Liver (tissue), 7 donors: ENCODE measurements at regions not wholly inside any gene's neighbourhood (a gene's known extent, or its start where the extent isn't known, plus 50 kb on each side); places are given as distances from the start of the nearest gene placed in this dataset.

ENCODE experiments used
- DNase-seq: peaks from one replicate; pipeline ENCODE4 v3.0.0-alpha.2; 2017; ENCODE audit warnings: low spot score
- H3K27ac ChIP-seq, 2 donors: one replicate each; pipeline ENCODE4 v1.7.0; 2013; ENCODE audit warnings: inconsistent platforms in 2 of 2, low read length in 2 of 2, control low read depth in 1 of 2, low read depth in 1 of 2, mild to moderate bottlenecking in 1 of 2
- H3K27me3 ChIP-seq, 4 donors: one replicate each; pipeline versions ENCODE4 v1.6.1 to v1.7.0; 2013; ENCODE audit warnings: low read length in 3 of 4, inconsistent platforms in 1 of 4, mild to moderate bottlenecking in 1 of 4, moderate library complexity in 1 of 4; ENCODE audit not compliant: control insufficient read depth in 4 of 4, insufficient read depth in 4 of 4
- H3K36me3 ChIP-seq, 4 donors: one replicate each; pipeline versions ENCODE4 v1.6.1 to v1.7.0; 2013; ENCODE audit warnings: low read length in 3 of 4, mild to moderate bottlenecking in 3 of 4, low read depth in 1 of 4, moderate library complexity in 1 of 4; ENCODE audit not compliant: control insufficient read depth in 4 of 4, insufficient read depth in 3 of 4
- H3K4me1 ChIP-seq, 4 donors: one replicate each; pipeline versions ENCODE4 v1.6.1 to v1.7.0; 2013; ENCODE audit warnings: low read length in 3 of 4, mild to moderate bottlenecking in 3 of 4, moderate library complexity in 1 of 4; ENCODE audit not compliant: control insufficient read depth in 4 of 4, insufficient read depth in 4 of 4
- H3K4me3 ChIP-seq, 3 donors: one replicate each; pipeline versions ENCODE4 v1.6.1 to v1.7.0; 2013; ENCODE audit warnings: low read length in 3 of 3, control low read depth in 1 of 3, low read depth in 1 of 3, mild to moderate bottlenecking in 1 of 3
- H3K9ac ChIP-seq, 2 donors: one replicate each; pipeline ENCODE4 v1.7.0; 2013; ENCODE audit warnings: low read length in 2 of 2, mild to moderate bottlenecking in 2 of 2, moderate library complexity in 2 of 2, control low read depth in 1 of 2, low read depth in 1 of 2
- H3K9me3 ChIP-seq, 4 donors: one replicate each; pipeline versions ENCODE4 v1.6.1 to v1.7.0; 2013; ENCODE audit warnings: low read length in 3 of 4; ENCODE audit not compliant: control insufficient read depth in 4 of 4
- EGR1 ChIP-seq, 2 donors: IDR thresholded peaks; 2 replicates each; pipeline ENCODE4 v1.6.1; 2016 to 2018; ENCODE audit warnings: antibody characterized with exemption in 2 of 2, low read depth in 2 of 2
- FOXA1 ChIP-seq: IDR thresholded peaks from 2 replicates; pipeline ENCODE4 v1.6.1; 2016; ENCODE audit warnings: antibody characterized with exemption
- FOXA2 ChIP-seq: IDR thresholded peaks from 2 replicates; pipeline ENCODE4 v1.6.1; 2016; ENCODE audit warnings: antibody characterized with exemption
- GABPA ChIP-seq, 2 donors: IDR thresholded peaks in 1 of 2; conservative IDR thresholded peaks in 1 of 2; 2 replicates each; pipeline ENCODE4 v1.6.1; 2016; ENCODE audit warnings: antibody characterized with exemption in 2 of 2, mild to moderate bottlenecking in 1 of 2, moderate library complexity in 1 of 2
- HNF4G ChIP-seq: IDR thresholded peaks from 2 replicates; pipeline ENCODE4 v1.6.1; 2016; ENCODE audit warnings: antibody characterized with exemption
- RAD21 ChIP-seq, 2 donors: IDR thresholded peaks; 2 replicates each; pipeline ENCODE4 v1.6.1; 2016; ENCODE audit warnings: antibody characterized with exemption in 2 of 2, mild to moderate bottlenecking in 2 of 2
- RXRA ChIP-seq, 2 donors: IDR thresholded peaks; 2 replicates each; pipeline ENCODE4 v1.6.1; 2017 to 2018; ENCODE audit warnings: antibody characterized with exemption in 2 of 2, mild to moderate bottlenecking in 1 of 2
- TAF1 ChIP-seq: conservative IDR thresholded peaks from 2 replicates; pipeline ENCODE4 v1.6.1; 2016; ENCODE audit warnings: antibody characterized with exemption, mild to moderate bottlenecking
- YY1 ChIP-seq: IDR thresholded peaks from 2 replicates; pipeline ENCODE4 v1.6.1; 2016; ENCODE audit warnings: antibody characterized with exemption, mild to moderate bottlenecking
- WGBS: extraction: QIAGEN DNeasy Blood & Tissue Kit; methylation state at CpG from one replicate; pipeline ENCODE4 v1.1.7; 2013; 5-methylcytosine and 5-hydroxymethylcytosine counted together
- TF ChIP-seq, protein P1 (sequence below): IDR thresholded peaks from 2 replicates; pipeline ENCODE4 v1.6.1; 2016; ENCODE audit warnings: antibody characterized with exemption
- TF ChIP-seq, protein P2 (sequence below): IDR thresholded peaks from 2 replicates; pipeline ENCODE4 v1.6.1; 2016; ENCODE audit warnings: antibody characterized with exemption
- TF ChIP-seq, protein P3 (sequence below): IDR thresholded peaks from 2 replicates; pipeline ENCODE4 v1.6.1; 2016; ENCODE audit warnings: antibody characterized with exemption
- TF ChIP-seq, protein P4 (sequence below): IDR thresholded peaks from 2 replicates; pipeline ENCODE4 v1.6.1; 2016; ENCODE audit warnings: antibody characterized with exemption, mild to moderate bottlenecking
- donor health status: healthy.
- donor health status: healthy.
- donor health status: healthy.
- donor health status: healthy.

DNA sequence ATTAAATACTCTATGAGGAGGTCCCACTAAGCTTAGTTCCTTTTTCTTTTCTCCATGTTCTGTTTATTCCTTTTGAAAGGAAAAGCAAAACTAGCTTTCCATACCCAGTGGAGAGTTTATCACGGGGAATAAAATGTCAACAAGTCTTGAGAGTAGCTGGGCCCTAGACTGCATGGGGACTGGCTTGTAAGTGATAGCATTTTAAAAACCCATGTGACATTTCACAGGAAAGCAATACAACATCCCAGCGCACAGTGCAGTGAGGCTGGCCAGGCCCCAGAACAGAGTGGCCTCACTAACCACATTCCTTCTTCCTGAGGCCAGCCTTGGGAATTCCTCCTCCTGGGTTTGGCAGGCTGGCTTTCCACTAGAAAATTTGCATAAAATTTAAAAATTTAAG, 149.8 kb downstream of the DLEU7 start (continued):
- TF ChIP-seq, protein P1, sequence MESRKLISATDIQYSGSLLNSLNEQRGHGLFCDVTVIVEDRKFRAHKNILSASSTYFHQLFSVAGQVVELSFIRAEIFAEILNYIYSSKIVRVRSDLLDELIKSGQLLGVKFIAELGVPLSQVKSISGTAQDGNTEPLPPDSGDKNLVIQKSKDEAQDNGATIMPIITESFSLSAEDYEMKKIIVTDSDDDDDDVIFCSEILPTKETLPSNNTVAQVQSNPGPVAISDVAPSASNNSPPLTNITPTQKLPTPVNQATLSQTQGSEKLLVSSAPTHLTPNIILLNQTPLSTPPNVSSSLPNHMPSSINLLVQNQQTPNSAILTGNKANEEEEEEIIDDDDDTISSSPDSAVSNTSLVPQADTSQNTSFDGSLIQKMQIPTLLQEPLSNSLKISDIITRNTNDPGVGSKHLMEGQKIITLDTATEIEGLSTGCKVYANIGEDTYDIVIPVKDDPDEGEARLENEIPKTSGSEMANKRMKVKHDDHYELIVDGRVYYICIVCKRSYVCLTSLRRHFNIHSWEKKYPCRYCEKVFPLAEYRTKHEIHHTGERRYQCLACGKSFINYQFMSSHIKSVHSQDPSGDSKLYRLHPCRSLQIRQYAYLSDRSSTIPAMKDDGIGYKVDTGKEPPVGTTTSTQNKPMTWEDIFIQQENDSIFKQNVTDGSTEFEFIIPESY: no peak
- TF ChIP-seq EGR1 (IDR thresholded peaks at IDR 0.05; ENCODE audit: low read depth in 2 of 2) (no peak), GABPA (IDR thresholded peaks at IDR 0.05 in 1 of 2, conservative IDR thresholded peaks at IDR 0.05 in 1 of 2) (no peak), FOXA1 (no peak), RAD21 (IDR thresholded peaks at IDR 0.05) (no peak), YY1 (no peak), HNF4G (no peak), TAF1 (no peak), RXRA (IDR thresholded peaks at IDR 0.05) (no peak)
- TF ChIP-seq, protein P2, sequence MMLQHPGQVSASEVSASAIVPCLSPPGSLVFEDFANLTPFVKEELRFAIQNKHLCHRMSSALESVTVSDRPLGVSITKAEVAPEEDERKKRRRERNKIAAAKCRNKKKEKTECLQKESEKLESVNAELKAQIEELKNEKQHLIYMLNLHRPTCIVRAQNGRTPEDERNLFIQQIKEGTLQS: no peak
- TF ChIP-seq, protein P3, sequence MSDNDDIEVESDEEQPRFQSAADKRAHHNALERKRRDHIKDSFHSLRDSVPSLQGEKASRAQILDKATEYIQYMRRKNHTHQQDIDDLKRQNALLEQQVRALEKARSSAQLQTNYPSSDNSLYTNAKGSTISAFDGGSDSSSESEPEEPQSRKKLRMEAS: no peak

DNA sequence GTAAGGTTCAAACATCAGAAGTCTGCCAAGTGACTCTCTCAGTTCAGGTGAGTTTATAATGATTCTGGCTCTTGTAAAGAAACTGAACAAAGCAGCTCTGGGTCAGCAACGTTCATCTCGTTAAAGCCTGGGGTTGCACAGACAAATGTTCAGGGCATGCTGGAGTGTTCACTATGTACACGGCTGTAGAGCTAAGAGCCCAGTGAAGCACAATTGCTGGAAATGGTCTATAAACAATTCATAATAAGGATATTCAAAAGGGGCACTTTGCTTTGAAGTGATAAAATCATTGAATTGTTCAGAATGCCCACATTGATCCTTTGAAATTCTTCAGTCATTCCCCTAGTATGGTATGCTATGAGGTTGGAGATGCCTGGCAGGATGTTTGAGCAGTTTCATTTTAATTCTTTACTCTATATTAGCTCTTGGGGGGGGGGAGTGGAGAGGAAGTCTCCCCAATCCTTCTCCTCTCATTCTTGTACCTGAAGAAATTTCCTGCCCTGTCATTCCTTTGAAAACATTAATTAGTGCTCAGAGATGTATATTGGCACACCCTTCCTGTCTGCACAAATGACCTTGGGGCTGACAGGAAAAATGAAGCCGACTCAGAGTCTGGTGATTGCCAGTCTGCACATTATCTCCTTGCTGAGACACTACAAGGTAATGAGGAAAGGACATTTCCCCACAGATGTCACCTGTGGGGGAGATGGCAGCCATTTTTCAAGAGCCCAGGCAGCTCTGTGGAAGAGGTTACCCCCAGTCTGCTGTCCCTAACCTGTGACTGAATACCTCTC, 145.5 kb downstream of the DLEU7 start:
- Histone ChIP-seq H3K4me3 (no peak overlapping the region), H3K9me3 (no peaks in the 10 kb centered on the region), H3K27me3 (no peaks in the 10 kb centered on the region), H3K9ac (no peak overlapping the region), H3K36me3 (no peaks in the 10 kb centered on the region), H3K4me1 (no peaks in the 10 kb centered on the region), H3K27ac (no peak overlapping the region)
- no peak for TF ChIP-seq FOXA2
- TF ChIP-seq, protein P4, sequence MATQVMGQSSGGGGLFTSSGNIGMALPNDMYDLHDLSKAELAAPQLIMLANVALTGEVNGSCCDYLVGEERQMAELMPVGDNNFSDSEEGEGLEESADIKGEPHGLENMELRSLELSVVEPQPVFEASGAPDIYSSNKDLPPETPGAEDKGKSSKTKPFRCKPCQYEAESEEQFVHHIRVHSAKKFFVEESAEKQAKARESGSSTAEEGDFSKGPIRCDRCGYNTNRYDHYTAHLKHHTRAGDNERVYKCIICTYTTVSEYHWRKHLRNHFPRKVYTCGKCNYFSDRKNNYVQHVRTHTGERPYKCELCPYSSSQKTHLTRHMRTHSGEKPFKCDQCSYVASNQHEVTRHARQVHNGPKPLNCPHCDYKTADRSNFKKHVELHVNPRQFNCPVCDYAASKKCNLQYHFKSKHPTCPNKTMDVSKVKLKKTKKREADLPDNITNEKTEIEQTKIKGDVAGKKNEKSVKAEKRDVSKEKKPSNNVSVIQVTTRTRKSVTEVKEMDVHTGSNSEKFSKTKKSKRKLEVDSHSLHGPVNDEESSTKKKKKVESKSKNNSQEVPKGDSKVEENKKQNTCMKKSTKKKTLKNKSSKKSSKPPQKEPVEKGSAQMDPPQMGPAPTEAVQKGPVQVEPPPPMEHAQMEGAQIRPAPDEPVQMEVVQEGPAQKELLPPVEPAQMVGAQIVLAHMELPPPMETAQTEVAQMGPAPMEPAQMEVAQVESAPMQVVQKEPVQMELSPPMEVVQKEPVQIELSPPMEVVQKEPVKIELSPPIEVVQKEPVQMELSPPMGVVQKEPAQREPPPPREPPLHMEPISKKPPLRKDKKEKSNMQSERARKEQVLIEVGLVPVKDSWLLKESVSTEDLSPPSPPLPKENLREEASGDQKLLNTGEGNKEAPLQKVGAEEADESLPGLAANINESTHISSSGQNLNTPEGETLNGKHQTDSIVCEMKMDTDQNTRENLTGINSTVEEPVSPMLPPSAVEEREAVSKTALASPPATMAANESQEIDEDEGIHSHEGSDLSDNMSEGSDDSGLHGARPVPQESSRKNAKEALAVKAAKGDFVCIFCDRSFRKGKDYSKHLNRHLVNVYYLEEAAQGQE: no peak
- no peak for DNase-seq
- WGBS: 51% methylated on average over 4 of the region's 4 CpGs

DNA sequence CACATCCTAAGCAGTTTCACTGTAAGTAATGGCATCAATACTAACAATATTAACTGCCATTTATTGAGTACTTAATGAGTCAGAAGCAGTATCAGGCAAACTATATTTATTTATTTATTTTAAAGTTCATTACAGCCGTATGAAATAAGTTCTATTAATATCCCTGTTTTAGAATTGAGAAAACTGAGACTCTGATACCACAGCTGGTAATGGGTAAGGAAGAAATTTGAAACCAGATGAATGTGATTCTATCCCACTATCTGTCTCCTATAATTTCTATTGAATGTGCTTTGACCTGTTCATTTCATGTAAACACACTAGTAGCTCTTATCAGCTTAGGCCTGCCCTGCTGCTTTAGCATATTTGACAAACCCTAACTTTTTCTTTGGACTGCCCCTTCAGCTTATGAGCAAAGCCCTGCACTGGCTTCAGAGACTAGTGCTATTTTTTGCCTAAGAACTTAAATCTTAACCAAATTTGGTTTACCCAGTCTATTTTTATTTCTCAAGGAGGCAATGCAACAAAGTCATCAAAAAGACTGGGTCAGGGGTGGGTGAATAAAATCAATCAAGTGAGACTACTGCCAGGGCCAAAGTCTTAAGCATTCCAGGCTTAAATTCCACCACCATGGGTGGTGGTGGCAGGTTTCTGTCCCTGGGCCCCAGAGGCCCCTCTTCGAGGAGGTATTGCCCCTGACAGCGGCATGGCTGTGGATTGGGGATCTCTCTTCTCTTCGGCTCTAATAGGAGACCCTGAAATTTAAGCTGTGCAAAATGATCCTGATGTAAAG, 143.4 kb downstream of the DLEU7 start:
- H3K4me1 ChIP-seq: no peaks in the 10 kb centered on the region
- H3K4me3 ChIP-seq: no peak overlapping the region
- TF ChIP-seq, protein P1: no peak
- DNase-seq: no peak
- WGBS: 74% methylated on average over 4 of the region's 4 CpGs
- H3K27me3 ChIP-seq: no peaks in the 10 kb centered on the region
- no peaks in the 10 kb centered on the region for H3K9me3 ChIP-seq
- H3K36me3 ChIP-seq: no peaks in the 10 kb centered on the region
- H3K9ac ChIP-seq: no peak overlapping the region
- no peak overlapping the region for H3K27ac ChIP-seq
